Frontal cortex (tissue), 4 donors: ENCODE measurements at regions not wholly inside any gene's neighbourhood (a gene's known extent, or its start where the extent isn't known, plus 50 kb on each side); places are given as distances from the start of the nearest gene placed in this dataset. TPM values are rescaled to one million over a fixed set of nuclear protein-coding genes. Genes with fewer than 3 reads are reported as not detected.

ENCODE experiments used
- DNase-seq, 2 donors: peaks; one replicate each; pipeline ENCODE4 v3.0.0; 2012; ENCODE audit warnings: low spot score in 2 of 2
- FAIRE-seq: peaks from 2 replicates; lab custom pipeline; 2012; peaks lifted over from hg19 to GRCh38; lab: Jason Lieb, UNC
- small RNA-seq: library from RNA; depleted of rRNA; stranded (forward); fragments of <200 nt; gene quantifications from one replicate; pipeline ENCODE3, GENCODE V24; 2014
- donor health status: control.
- donor health status: control.
- donor health status: control.

GRCh38 chr6:163634211-163635171, 220.0 kb downstream of the QKI start:
- DNase-seq (no peak), FAIRE-seq (no peak)

GRCh38 chr6:163630991-163631390, 216.5 kb downstream of the QKI start:
- DNase-seq (no peak), FAIRE-seq (no peak)

GRCh38 chr6:163630572-163630971, 216.1 kb downstream of the QKI start:
- no peak for FAIRE-seq
- no peak for DNase-seq

GRCh38 chr6:163630096-163630495, 215.6 kb downstream of the QKI start:
- DNase-seq (no peak), FAIRE-seq (no peak)

Small RNA genes lying in the stretch of these regions (small RNA-seq; reads per million reads assigned to genes)
- not detected for gene RN7SL366P
